Neural crest cell (in vitro differentiated cells): ENCODE measurements at regions not wholly inside any gene's neighbourhood (a gene's known extent, or its start where the extent isn't known, plus 50 kb on each side); places are given as distances from the start of the nearest gene placed in this dataset.
"Not testable (repeated sequence)": the region's sequence is repeated elsewhere in the genome, so short reads cannot be mapped to it uniquely, and the experiment has no call there.

ENCODE experiments used
- DNase-seq: peaks from one replicate; pipeline ENCODE4 v3.0.0; 2021; ENCODE audit warnings: low read depth, mixed read lengths, low spot score
- H3K27ac Mint-ChIP-seq: one replicate; pipeline ENCODE4 v1.8.0; 2021; ENCODE audit warnings: mild to moderate bottlenecking, mixed read lengths; ENCODE audit not compliant: unreplicated experiment
- H3K27me3 Mint-ChIP-seq: 2 replicates; pipeline ENCODE4 v1.8.0; 2021; ENCODE audit warnings: low read depth, mild to moderate bottlenecking, mixed read lengths
- H3K36me3 Mint-ChIP-seq: 2 replicates; pipeline ENCODE4 v1.8.0; 2021; ENCODE audit warnings: low read depth, mild to moderate bottlenecking, mixed read lengths
- H3K4me1 Mint-ChIP-seq: 2 replicates; pipeline ENCODE4 v1.8.0; 2021; ENCODE audit warnings: mixed read lengths
- H3K4me3 Mint-ChIP-seq: one replicate; pipeline ENCODE4 v1.8.0; 2021; ENCODE audit warnings: mild to moderate bottlenecking, mixed read lengths
- H3K9me3 Mint-ChIP-seq: 2 replicates; pipeline ENCODE4 v1.8.0; 2021; ENCODE audit warnings: mixed read lengths
- CTCF ChIP-seq: fragments of 200-600 bp; sonication (generic); conservative IDR thresholded peaks from 2 replicates; pipeline ENCODE4 v1.5.0; 2021; ENCODE audit warnings: antibody characterized with exemption, mild to moderate bottlenecking

DNA sequence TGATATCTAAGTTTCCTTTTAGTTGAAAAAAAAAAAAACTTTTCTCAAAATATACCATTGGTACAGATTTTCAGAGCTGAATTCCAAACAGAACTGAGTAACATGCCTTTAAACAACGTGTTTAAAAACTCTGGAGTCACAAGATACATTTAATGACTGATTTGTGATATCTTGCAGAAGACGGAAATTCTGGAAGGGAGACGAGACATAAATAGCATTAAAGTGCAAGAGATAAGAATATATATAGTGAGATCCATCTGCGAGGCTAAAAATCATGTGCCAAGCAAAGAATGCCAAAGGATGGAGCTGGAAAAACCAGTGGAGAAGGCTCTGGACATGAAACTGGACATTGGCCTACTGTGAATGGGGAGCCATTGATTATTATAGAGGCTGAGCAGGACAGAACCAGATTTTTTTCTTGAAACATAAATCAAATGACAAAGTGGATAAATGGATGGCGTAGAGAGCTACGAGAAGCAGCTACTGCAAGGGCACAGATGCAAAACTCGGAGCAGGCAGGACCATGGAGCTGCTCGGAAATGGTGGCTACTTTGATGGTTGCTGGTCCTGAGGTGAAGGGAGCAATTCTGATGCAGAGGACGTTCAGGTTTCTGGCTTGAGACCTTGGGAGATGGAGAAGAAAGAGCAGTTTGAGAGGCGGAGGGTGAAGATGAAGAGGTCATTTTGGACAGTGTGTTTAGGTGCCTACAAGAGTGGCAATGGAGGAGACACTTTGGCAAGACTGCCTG lies 88.8 kb downstream of the CPN2 start:
- Mint-ChIP-seq H3K27me3 (peaks cover 9% of the 10 kb centered on the region), H3K4me3 (no peak overlapping the region), H3K9me3 (peaks cover 3% of the 10 kb centered on the region), H3K27ac (no peak overlapping the region), H3K36me3 (no peaks in the 10 kb centered on the region), H3K4me1 (peaks cover 41% of the 10 kb centered on the region)
- DNase-seq: no peak
- TF ChIP-seq CTCF: no peak

GRCh38 chr3:194262925-194263305 lies 88.2 kb downstream of the CPN2 start:
- no peak overlapping the region for H3K27ac Mint-ChIP-seq
- H3K4me3 Mint-ChIP-seq: no peak overlapping the region
- no peak for DNase-seq
- no peaks in the 10 kb centered on the region for H3K36me3 Mint-ChIP-seq
- peaks cover 46% of the 10 kb centered on the region for H3K4me1 Mint-ChIP-seq
- no peak for TF ChIP-seq CTCF
- peaks cover 13% of the 10 kb centered on the region for H3K27me3 Mint-ChIP-seq
- H3K9me3 Mint-ChIP-seq: peaks cover 3% of the 10 kb centered on the region

DNA sequence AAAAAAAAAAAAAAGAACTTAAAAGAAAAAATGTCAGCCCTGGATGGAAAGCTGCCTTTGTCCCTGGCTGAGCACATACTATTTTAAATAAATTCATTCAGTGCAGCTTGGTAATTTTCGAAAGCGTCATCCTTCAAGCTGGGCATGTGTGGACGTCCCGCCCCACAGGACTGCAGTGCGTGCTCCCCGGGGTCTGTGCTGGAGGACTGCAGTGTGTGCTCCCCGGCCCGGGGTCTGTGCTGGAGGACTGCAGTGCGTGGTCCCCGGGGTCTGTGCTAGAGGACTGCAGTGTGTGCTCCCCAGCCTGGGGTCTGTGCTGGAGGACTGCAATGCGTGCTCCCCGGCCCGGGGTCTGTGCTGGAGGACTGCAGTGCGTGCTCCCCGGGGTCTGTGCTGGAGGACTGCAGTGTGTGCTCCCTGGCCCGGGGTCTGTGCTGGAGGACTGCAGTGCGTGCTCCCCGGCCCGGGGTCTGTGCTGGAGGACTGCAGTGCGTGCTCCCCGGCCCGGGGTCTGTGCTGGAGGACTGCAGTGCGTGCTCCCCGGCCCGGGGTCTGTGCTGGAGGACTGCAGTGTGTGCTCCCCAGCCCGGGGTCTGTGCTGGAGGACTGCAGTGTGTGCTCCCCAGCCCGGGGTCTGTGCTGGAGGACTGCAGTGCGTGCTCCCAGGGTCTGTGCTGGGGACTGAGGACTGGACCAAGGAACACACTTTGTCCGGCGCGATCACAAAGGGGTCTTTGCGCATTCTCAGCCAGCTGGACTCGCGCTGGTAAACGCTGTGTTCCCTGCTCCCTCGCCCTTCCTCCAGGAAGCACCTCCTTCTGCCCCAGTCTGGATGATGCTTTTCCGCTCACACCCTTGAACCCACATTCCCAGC lies 86.3 kb downstream of the CPN2 start:
- H3K4me1 Mint-ChIP-seq: peaks cover 52% of the 10 kb centered on the region
- peaks cover 22% of the 10 kb centered on the region for H3K27me3 Mint-ChIP-seq
- not testable (repeated sequence) for H3K36me3 Mint-ChIP-seq, H3K4me3 Mint-ChIP-seq, DNase-seq, H3K9me3 Mint-ChIP-seq, H3K27ac Mint-ChIP-seq

GRCh38 chr3:194265505-194265892 lies 85.6 kb downstream of the CPN2 start:
- no peak overlapping the region for H3K4me3 Mint-ChIP-seq
- H3K27ac Mint-ChIP-seq: no peak overlapping the region
- H3K4me1 Mint-ChIP-seq: peaks cover 54% of the 10 kb centered on the region
- H3K9me3 Mint-ChIP-seq: no peaks in the 10 kb centered on the region
- H3K27me3 Mint-ChIP-seq: peaks cover 22% of the 10 kb centered on the region
- no peaks in the 10 kb centered on the region for H3K36me3 Mint-ChIP-seq
- no peak for TF ChIP-seq CTCF
- no peak for DNase-seq

DNA sequence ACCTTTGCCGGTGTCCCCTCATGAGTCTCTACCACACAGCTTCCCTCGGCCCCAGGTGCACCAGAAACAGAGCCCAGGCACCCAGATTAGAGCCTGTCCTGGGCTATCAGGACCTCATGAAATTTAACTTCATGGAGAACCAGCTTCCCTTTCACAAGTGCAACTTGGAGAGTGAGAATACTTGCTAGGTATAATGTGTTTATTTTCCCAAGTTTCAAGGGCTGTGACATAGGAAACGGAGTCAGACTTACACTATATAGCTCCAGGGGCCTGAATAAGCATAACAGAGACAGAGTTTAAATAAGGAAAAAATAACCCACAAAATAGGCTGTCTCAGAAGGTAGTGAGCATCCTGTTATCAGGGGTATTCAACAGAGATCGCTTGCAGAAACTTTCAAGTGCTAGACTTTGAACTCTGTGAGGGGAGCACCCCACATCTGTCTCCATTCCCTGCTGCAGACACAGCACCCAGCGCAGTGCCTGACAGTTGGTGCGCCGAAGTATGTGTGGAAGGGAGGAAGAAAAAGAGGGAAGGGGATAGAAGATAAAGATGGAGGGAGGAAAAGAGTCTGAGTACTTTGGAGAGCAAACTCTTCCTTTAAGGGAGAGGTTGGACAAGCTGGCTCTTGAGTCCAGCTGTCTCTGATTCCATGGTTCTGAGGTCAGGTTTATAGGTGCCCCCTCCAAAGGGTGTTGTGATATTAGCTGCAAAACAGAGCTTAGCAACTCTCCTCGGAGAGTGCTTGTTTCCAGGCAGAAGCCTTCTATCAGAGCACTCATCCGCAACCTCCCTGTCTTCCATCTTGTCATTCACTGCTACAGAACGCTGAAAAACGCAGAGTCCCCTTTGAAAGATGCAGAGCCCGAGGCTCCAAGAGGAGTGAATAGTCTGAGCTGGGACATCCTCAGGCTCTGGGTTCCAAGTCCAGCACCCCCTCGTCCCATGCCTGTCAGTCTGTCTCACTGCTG lies 84.8 kb downstream of the CPN2 start:
- H3K4me1 Mint-ChIP-seq: peaks cover 57% of the 10 kb centered on the region
- H3K36me3 Mint-ChIP-seq: no peaks in the 10 kb centered on the region
- H3K27ac Mint-ChIP-seq: no peak overlapping the region

More for the DNA sequence above, 84.8 kb downstream of the CPN2 start:
- peak overlapping the region; percentile 59 for H3K4me3 Mint-ChIP-seq
- peaks cover 22% of the 10 kb centered on the region for H3K27me3 Mint-ChIP-seq
- no peak for DNase-seq
- H3K9me3 Mint-ChIP-seq: no peaks in the 10 kb centered on the region
- TF ChIP-seq CTCF: no peak
